GM12873 (cell line): ENCODE measurements at regions not wholly inside any gene's neighbourhood (a gene's known extent, or its start where the extent isn't known, plus 50 kb on each side); places are given as distances from the start of the nearest gene placed in this dataset.

Source experiments
- CTCF ChIP-seq: IDR thresholded peaks from 2 replicates; pipeline ENCODE4 v1.5.1; 2012; ENCODE audit warnings: low read depth, mild to moderate bottlenecking, moderate library complexity, low read length, control low read depth; ENCODE audit not compliant: insufficient read depth; ENCODE audit errors: missing control alignments

GRCh38 chr4:138749303-138749702, 266.3 kb upstream of the NOCT start:
- no peak for TF ChIP-seq CTCF

- no peak for TF ChIP-seq CTCF
Observed at GRCh38 chr4:138741766-138742377, 273.7 kb upstream of the NOCT start.

GRCh38 chr4:138740816-138741745, 274.5 kb upstream of the NOCT start:
- no peak for TF ChIP-seq CTCF

DNA sequence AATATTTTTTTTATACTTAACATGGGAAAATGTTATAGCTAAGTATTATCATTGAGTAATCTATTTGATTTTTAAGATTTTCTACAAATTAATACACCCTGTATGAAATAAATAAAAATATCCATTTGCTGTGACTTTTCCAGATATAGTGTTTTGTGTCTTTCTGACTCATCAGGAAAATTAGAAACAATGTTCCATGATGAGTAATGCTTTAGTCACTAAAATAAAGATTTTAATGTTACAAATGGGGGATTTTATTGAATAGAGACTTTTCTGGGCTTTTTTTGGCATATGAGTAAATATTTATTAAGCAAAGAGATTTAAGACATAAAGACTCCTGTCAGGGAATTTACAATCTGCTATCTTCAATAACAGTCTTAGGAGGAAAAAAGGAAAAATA, 279.2 kb upstream of the NOCT start:
- no peak for TF ChIP-seq CTCF

DNA sequence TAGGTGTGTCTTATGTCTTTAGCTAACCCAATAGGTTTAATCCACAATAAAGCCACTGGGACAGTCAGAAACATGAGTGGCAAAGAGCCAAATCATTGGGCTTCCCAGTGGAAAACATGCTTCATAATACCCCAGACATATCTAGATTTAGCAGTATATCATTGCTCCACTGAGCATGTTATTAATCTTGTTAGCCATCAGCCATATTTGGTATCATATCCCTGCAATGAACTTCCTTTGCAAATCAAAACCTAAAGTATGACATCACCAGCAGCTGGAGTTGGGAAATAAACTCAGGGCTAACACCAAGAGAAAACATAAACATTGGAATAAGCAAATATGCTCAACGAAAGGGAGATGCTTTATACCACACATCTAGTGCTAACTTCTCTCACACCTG, 280.8 kb upstream of the NOCT start:
- no peak for TF ChIP-seq CTCF

DNA sequence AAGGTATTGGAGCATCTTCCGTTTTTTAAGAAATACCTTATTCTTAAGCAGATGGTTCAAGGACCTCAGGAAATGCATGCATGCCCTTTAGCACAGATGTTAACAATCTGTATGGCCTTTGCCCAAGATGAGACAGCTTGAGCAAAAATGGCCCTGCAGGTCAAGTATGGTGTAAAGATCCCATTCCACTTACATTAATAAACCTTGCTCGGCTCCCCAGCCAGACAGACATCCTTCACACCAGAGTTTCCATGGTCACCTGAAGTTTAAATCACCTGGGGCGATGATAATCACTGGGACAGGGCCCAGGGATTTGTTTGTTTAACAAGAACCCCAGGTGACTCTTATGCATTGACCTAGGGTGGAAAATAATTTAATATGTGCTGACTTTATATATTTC, 287.0 kb upstream of the NOCT start:
- TF ChIP-seq CTCF, result no peak

- no peak for TF ChIP-seq CTCF
Observed at GRCh38 chr4:138727731-138728130, 287.9 kb upstream of the NOCT start.
